VCaP (cell line): ENCODE measurements at regions not wholly inside any gene's neighbourhood (a gene's known extent, or its start where the extent isn't known, plus 50 kb on each side); places are given as distances from the start of the nearest gene placed in this dataset.

Experiments
- H3K27ac ChIP-seq: fragments of 450-650 bp; 2 replicates; pipeline ENCODE4 v1.5.1; 2017
- CTCF ChIP-seq: fragments of 450-650 bp; conservative IDR thresholded peaks from 2 replicates; pipeline ENCODE4 v1.5.1; 2017; ENCODE audit warnings: mild to moderate bottlenecking, moderate library complexity

DNA sequence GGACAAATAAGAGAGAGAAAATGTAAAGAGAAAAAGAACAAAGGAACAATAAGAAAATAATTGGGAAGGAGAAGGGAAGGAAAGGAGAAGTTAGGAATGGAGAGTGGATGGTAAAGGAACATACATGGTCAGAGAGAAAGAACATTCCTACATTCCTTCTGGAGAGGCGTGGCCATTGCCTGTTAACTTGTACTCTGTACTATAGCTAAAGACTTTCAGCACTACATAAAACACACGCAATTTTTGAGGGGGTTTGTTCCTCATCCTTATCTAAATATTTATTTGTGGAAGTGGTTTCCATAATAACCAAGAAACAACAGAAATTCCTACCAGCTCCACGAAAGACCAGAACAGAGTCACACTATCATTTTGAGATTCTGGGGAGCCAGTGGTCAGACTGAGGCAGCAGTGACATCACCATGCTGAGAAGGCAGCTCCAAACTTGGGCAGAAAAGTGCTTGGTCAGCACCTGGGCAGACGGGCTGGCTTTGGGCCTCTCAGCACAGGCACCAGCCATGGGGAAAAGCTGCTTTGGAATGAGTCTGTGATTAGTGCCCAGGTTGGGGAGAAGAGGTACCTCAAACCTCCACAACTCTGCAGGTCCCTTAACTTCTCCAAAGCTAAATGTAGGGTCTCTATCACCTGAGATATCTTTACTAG, 125.9 kb upstream of the NTF3 start:
- H3K27ac ChIP-seq: no peak overlapping the region
- TF ChIP-seq CTCF: no peak

- no peak overlapping the region for H3K27ac ChIP-seq
- TF ChIP-seq CTCF: no peak
These were observed 124.8 kb upstream of the NTF3 start for GRCh38 chr12:5307065-5307464.

DNA sequence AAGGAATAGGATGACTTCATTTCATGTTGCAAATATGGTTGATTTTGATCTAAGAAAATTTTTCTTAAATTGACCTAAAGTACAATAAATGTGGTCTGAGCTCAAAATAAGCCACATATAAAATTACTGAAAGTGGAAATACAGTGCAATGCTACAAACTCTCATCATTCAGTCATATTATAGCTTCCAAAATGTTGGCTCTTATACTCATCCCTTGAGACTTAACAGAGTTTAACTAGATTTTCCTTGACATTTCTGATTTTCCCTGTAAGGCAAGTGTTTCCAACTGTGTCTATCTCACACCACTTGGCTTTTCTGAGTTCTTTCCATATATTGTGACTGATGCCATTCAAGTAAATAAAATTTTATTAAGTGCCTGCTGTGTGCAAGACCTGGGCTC, 123.7 kb upstream of the NTF3 start:
- no peak for TF ChIP-seq CTCF
- H3K27ac ChIP-seq: no peak overlapping the region; the same call in 1 of the 2 replicates

DNA sequence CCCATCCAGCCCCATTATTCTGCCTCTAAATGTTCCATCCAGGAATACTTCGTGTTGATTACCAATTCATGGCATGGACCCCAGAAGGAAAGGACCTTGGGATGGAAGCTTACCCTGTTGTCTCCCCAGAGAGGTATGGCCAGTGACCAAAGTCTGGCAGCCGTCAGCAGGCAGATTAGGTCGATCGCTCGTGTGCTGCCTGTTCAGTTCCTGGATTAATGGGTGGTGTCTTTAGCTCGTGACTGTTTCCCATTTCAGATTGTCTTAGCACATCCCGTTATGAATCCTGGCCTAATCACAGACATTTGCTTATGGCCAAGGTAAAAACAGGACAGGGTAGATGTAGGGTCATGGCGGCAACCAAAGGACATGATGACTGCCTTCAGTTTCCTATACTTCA, 122.9 kb upstream of the NTF3 start:
- no peak for TF ChIP-seq CTCF

GRCh38 chr12:5309654-5310053, 122.3 kb upstream of the NTF3 start:
- peak overlapping the region; percentile 90 for H3K27ac ChIP-seq
- TF ChIP-seq CTCF: no peak

More for the DNA sequence above, 122.9 kb upstream of the NTF3 start:
- peak overlapping the region; percentile 90 for H3K27ac ChIP-seq

DNA sequence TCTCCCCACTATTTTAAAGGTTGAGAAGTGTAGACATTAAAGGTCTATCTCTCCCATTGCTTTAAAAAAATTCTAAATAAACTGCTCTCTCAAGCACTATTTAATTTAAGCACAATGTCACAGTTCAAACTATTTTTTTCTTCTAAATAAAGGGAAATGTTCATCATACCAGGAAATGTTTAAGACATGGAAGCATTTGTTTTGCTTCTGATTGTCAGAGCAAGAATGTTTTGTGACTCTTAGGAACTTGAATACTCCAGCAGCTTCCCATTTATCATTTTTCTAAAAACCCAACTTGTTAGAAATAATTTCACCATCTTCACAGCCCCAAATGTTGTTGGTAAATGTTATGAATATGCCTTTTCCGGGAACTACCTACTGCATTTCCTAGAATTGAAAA, 121.8 kb upstream of the NTF3 start:
- peak overlapping the region; percentile 90 for H3K27ac ChIP-seq
- no peak for TF ChIP-seq CTCF

GRCh38 chr12:5317556-5317955, 114.4 kb upstream of the NTF3 start:
- no peak for TF ChIP-seq CTCF
- no peak overlapping the region for H3K27ac ChIP-seq
